ENCODE measurements at regions not wholly inside any gene's neighbourhood (a gene's known extent, or its start where the extent isn't known, plus 50 kb on each side); places are given as distances from the start of the nearest gene placed in this dataset.
A peak's percentile ranks its signal among the peaks of the same experiment; 100 is the strongest.

GRCh38 chr4:166499820-166500219, 626.8 kb downstream of the TLL1 start:
- TF ChIP-seq CTCF (IDR thresholded peaks at IDR 0.05), result no peak

DNA sequence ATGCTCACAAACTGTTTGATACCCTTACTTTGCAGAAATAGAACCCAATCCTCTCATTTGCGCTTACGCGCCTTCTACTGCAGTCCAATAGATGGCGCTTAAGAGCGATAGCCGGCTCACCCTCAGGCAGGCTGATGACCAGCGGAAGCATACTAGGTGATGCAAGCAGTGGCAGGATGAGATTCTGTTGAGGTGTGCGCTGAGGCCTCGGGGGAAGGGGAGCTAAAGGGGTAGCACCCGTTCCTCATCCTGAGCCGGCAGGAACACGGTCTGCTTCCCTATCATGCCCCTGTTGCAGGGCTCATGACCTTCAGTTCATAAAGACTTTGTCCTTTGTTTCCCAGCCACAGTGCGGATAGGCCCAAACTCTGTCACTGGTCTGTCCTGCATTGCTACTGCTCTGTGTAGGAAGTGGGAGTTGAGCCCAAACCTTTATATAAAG, 628.9 kb downstream of the TLL1 start:
- TF ChIP-seq CTCF (IDR thresholded peaks at IDR 0.05), result peak; percentile 70

DNA sequence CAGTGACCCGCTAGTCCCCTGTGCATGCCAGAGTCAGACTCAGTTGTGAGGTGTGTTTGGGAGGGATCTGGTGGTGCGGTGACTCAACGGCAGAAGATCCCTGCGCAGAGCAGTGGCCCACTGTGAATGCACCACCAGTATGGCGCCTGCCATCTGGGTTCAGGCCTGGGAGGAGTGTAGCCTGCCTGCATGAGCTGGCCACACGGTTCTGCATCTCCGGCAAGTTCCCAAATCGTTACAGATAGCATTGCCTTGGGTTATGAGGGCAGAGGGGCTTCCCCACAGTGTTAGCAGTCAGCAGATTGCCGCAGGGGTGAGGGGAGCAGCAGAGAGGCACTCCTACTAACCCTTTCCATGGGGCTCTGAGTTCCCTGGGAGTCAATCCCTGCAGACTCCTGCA, 629.6 kb downstream of the TLL1 start:
- TF ChIP-seq CTCF (IDR thresholded peaks at IDR 0.05), result no peak

DNA sequence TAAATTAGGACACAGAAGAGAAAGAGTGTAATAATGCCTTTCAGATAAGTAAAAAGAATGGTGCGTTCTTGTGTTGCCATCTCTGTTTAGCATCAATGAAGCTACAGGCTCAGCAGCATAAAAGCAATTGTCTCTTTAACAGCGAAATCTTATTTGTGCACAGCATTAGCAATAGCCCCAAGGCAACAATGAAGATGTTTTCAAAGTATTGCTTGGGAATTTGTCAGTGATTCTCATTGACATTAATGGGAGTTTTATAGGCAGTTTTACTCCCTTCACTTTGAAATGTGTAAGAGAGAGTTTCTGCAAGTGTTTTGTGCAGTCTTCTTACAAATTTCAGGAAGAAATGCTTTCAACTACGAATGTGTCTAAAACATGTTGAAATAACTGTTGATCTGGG, 633.0 kb downstream of the TLL1 start:
- TF ChIP-seq CTCF (IDR thresholded peaks at IDR 0.05), result no peak

GRCh38 chr4:166512267-166512666, 639.2 kb downstream of the TLL1 start:
- no peak for TF ChIP-seq CTCF (IDR thresholded peaks at IDR 0.05)

DNA sequence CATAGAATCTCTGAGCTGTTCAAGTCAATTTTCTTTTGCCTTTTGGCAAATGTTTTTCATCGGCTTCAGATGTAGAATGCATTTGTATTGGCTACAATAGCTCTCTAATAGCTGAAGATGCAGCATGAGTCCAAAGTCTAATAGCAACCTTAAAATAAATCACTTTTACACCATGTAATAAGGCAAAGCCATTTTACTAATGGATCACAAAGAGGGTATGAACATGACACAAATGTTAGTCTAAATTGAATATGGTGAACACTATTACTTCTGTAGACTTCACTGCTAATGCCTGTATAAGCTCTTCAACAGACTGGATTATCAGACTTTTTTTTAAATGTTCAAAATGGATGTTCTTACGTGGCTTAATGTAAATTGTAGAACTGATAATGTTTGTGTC, 645.3 kb downstream of the TLL1 start:
- no peak for TF ChIP-seq CTCF (IDR thresholded peaks at IDR 0.05)

DNA sequence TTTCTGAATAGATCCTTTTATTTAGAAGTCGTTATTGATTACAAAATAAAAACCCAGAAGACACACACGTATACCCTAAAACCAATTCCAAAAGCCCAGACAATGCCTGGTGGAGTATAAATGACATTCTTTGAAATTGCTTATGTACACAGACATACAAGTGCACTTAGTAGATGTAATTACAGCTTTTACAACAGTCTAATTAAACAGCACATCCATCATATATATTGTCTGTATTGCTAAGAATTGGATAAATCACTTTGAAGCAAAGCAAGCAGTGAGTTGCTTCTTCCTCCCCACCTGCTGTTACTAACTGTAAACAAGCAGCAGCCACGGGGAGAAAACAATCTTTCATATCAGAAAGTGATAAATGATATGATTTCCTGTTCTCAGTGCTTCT, 645.7 kb downstream of the TLL1 start:
- no peak for TF ChIP-seq CTCF (IDR thresholded peaks at IDR 0.05)

- no peak for TF ChIP-seq CTCF (IDR thresholded peaks at IDR 0.05)
These were observed 646.7 kb downstream of the TLL1 start for GRCh38 chr4:166519774-166520173.

All from LNCAP (cell line).